Neuron (in vitro differentiated cells): ENCODE measurements at regions not wholly inside any gene's neighbourhood (a gene's known extent, or its start where the extent isn't known, plus 50 kb on each side); places are given as distances from the start of the nearest gene placed in this dataset.
A peak's percentile ranks its signal among the peaks of the same experiment; 100 is the strongest.

Experiments
- H2AFZ ChIP-seq: one replicate; pipeline ENCODE4 v1.6.1; 2013; ENCODE audit warnings: low read depth, mild to moderate bottlenecking, inconsistent platforms, low read length, moderate library complexity
- H3K27me3 ChIP-seq: one replicate; pipeline ENCODE4 v1.6.1; 2013; ENCODE audit warnings: low read length; ENCODE audit not compliant: insufficient read depth
- H3K36me3 ChIP-seq: one replicate; pipeline ENCODE4 v1.6.1; 2013; ENCODE audit warnings: low read length; ENCODE audit not compliant: insufficient read depth
- H3K4me1 ChIP-seq: one replicate; pipeline ENCODE4 v1.6.1; 2013; ENCODE audit warnings: low read length; ENCODE audit not compliant: insufficient read depth
- H3K4me3 ChIP-seq: 2 replicates; pipeline ENCODE4 v1.5.1; 2013; ENCODE audit warnings: mild to moderate bottlenecking, low read length, moderate library complexity
- H3K9me3 ChIP-seq: one replicate; pipeline ENCODE4 v1.6.1; 2013; ENCODE audit warnings: low read length

DNA sequence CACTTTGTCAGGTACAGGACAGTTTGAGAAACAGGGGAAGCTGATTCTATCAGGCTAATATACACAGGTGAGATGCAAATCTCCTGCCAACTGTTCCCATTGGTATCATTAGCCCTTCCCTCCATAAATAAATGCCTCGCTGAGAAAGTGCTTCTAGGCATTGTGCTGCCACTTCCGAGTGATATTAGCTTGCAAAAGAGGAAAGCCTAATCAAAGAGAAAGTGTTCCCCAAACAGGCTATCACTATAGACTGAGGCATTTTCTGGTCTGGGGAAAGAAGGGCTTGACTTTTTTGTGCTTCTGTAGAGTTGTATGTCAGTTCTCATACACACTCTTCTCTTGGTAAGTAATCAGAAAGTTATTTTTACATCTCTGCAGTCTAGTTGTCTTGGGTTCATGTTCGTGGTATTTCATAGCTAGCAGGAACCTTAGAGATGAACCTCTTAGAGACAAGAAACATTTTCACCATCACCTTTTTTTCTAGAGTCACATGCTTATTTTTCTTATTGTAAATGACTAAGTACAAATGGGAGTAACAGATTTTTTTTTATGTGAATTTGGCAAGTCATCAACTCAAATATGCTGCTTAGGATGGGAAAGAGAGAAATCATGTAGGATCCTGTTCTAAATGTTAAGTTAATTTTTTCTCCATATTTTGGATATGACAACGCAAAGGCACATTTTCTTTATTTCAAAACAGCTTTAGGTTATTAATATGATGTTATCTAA lies 1009.8 kb downstream of the ADGRL3 start:
- no peaks in the 10 kb centered on the region for H3K27me3 ChIP-seq
- H3K36me3 ChIP-seq, result no peaks in the 10 kb centered on the region
- H3K9me3 ChIP-seq, result no peaks in the 10 kb centered on the region
- no peak overlapping the region for H2AFZ ChIP-seq
- H3K4me1 ChIP-seq, result no peaks in the 10 kb centered on the region
- H3K4me3 ChIP-seq, result no peak overlapping the region

DNA sequence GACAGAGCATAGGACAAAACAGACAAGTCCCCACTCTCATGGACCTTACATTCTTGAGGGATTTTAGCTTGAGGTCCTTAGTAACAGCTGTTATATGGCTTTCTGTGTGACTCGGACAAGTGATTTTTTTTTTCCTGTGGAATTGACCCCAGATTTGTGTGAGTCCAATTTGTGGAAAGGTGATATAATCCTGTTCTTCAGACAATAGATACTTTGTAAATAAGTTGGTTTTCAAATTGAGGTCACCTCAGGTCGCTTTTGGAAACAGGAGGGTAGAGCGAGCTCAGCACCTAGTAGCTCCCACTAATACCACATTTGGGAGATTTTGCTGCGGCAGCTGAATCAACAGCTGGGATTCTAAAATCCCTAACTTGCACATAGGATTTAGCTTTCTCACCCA lies 1008.8 kb downstream of the ADGRL3 start:
- Histone ChIP-seq H2AFZ (no peak overlapping the region), H3K4me3 (no peak overlapping the region), H3K9me3 (no peaks in the 10 kb centered on the region), H3K4me1 (no peaks in the 10 kb centered on the region), H3K36me3 (no peaks in the 10 kb centered on the region), H3K27me3 (no peaks in the 10 kb centered on the region)

DNA sequence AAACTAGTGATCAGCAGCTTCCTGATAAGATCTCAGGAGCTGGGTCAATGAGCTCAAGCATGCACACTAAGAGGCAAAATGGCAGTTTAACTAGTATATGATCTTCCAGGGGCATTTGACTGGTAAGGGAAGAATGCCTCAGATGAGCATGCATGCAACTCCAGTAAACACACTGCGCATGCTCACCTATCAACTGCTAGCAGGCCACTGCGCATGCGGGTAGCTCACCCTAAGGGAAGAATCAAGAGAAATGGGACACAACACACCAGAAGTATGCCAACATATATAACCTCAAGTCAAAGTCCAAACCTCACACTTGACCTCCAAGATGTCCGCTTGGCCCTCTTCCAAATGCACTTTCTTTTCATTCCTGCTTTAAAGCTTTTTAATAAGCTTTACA lies 1004.0 kb downstream of the ADGRL3 start:
- H3K4me3 ChIP-seq, result no peak overlapping the region

DNA sequence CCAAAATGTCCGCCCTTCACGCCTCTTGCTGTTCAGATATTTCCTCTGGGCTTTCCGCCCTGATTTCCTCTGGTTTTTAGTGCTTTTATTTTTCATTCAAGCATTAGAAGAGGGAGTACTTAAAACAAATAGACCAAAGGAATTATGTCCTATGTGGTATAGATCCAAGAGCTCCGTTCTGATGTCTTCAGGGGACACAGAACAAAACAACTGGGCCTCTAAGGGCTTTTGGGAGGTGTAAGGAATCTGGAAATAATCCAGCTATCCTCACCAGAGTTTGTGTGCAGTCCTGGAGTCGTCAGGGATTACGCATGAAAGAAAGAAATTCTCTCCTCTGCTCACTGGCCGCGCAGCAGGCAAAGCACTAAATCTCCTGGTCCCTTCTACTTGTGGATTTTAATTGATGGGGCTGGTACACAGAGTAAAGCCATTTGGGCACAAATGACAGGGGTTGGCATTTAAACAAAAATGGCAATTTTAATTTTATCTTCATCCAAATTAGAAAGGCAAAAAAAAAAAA lies 999.2 kb downstream of the ADGRL3 start:
- Histone ChIP-seq H2AFZ (peak overlapping the region; percentile 36), H3K36me3 (no peaks in the 10 kb centered on the region), H3K4me1 (no peaks in the 10 kb centered on the region), H3K4me3 (no peak overlapping the region), H3K27me3 (no peaks in the 10 kb centered on the region), H3K9me3 (no peaks in the 10 kb centered on the region)

More for the DNA sequence above, 1004.0 kb downstream of the ADGRL3 start:
- H3K36me3 ChIP-seq, result no peaks in the 10 kb centered on the region
- no peaks in the 10 kb centered on the region for H3K4me1 ChIP-seq
- H3K9me3 ChIP-seq, result no peaks in the 10 kb centered on the region
- no peak overlapping the region for H2AFZ ChIP-seq
- H3K27me3 ChIP-seq, result no peaks in the 10 kb centered on the region

DNA sequence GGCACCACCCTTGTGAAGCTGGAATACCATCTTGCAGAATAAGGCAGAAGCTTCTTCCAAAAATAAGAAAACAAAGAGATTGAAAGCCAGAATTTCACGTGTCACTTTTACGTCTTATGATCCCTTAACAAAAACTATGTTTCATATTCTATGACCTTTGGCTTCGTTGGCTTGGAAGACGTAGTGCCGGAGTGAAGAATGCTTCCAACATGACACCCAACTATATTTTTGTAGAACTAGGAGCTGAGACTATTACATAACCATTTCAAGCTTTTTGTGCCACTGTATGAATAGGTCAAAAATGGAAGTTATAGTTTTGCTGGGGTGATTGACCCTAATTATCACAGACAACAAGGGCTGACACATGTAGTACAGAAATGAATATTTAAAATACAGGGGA lies 996.2 kb downstream of the ADGRL3 start:
- H3K9me3 ChIP-seq, result no peaks in the 10 kb centered on the region
- H2AFZ ChIP-seq, result no peak overlapping the region
- H3K4me3 ChIP-seq, result no peak overlapping the region

DNA sequence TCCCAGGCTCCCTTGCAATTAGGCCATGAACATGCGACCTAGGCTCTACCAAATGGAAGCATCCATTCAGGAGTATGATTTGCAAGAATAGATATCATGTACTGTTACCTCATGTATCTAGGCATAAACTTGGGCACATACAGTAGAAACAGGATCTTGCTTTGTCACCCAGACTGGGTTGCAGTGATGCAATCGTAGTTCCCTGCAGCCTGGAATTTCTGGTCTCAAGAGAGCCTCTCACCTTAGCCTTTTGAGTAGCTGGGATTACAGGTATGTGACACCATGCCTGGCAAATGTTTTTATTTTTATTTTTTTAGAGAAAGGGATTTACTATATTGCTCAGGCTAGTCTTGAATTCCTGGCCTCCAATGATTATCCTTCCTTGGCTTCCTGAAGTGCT lies 994.2 kb downstream of the ADGRL3 start:
- Histone ChIP-seq H3K9me3 (no peaks in the 10 kb centered on the region), H2AFZ (no peak overlapping the region), H3K4me3 (no peak overlapping the region)

More for the DNA sequence above, 996.2 kb downstream of the ADGRL3 start:
- no peaks in the 10 kb centered on the region for H3K27me3 ChIP-seq
- no peaks in the 10 kb centered on the region for H3K36me3 ChIP-seq
- no peaks in the 10 kb centered on the region for H3K4me1 ChIP-seq

DNA sequence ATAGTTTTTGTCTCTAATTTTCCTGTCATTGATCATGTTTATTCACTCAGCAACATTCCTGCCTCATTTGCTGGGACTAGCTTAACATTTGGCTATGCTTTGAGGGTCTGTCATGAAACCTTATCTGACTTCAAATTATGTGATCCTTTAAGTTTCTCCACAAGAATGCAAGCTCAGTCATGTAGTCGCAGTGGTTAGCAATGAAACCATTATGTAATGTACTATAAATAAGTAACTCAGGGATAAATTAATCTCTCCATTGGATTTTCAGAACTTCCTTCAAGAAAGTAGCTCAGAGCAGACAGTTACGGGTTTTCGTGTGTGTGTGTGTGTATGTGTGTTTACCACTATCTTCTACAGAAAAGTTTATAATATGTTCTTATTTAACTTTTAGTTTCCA lies 993.6 kb downstream of the ADGRL3 start:
- no peaks in the 10 kb centered on the region for H3K4me1 ChIP-seq
- H3K9me3 ChIP-seq, result no peaks in the 10 kb centered on the region
- H3K27me3 ChIP-seq, result no peaks in the 10 kb centered on the region
- no peak overlapping the region for H2AFZ ChIP-seq
- H3K36me3 ChIP-seq, result no peaks in the 10 kb centered on the region
- no peak overlapping the region for H3K4me3 ChIP-seq

More for the DNA sequence above, 994.2 kb downstream of the ADGRL3 start:
- H3K27me3 ChIP-seq, result no peaks in the 10 kb centered on the region
- no peaks in the 10 kb centered on the region for H3K36me3 ChIP-seq
- H3K4me1 ChIP-seq, result no peaks in the 10 kb centered on the region

DNA sequence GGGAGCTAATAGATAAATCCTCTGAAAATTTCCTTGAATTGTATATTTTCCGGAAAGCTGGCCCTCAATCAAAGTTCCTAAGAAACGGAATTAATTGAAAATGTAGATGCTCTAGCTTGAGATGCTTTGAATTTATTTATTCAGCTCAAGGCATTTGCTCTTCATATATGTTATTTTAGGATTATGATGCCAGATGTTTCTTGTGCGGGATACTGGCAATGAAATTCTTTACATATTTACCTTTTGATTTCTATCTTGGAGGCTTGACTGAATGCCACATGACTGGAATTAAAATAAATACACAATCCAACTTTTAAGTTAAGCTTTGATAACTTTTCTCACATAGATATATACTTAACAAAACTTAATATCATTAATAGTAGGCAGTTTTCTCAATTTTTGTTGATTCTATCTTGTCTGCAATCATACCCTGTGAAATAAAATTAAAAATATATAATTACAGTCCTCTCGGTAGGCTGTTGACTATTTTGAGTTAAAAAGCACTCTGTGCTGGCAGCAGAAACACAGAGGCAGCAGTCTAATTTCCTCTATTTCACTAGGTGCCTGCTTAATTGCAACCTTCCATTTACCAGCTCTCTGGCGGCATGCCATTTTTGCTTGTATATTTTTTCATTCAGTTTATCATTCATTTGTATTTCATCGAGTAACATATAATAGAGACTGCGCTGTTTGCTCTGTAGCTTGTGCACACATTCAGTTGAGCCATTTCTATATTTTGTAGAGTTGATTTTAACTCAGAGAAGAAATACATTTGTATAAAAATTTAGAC lies 991.5 kb downstream of the ADGRL3 start:
- no peak overlapping the region for H2AFZ ChIP-seq
- no peaks in the 10 kb centered on the region for H3K9me3 ChIP-seq
- no peak overlapping the region for H3K4me3 ChIP-seq
- no peaks in the 10 kb centered on the region for H3K36me3 ChIP-seq
- H3K4me1 ChIP-seq, result no peaks in the 10 kb centered on the region
- no peaks in the 10 kb centered on the region for H3K27me3 ChIP-seq

DNA sequence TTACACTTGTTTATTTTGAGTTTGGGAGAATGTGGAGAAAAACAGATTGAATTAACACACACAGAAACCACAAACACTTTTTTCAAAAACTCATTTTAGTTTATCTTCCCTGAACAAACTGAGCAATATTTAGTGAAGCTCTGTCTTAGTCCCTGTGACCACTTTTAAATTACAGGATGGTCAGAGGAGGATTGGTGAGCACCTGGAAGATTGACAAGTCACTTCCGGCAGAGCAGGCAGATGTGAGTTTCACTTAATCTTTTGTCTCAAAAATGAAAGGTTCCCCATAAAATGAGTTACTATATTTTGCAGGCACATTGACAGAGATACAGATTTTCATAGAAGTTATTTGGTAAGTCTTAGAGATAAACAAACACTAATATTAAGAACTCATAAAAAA lies 970.1 kb downstream of the ADGRL3 start:
- Histone ChIP-seq H2AFZ (no peak overlapping the region), H3K4me3 (no peak overlapping the region), H3K9me3 (no peaks in the 10 kb centered on the region), H3K4me1 (no peaks in the 10 kb centered on the region), H3K36me3 (no peaks in the 10 kb centered on the region), H3K27me3 (no peaks in the 10 kb centered on the region)

DNA sequence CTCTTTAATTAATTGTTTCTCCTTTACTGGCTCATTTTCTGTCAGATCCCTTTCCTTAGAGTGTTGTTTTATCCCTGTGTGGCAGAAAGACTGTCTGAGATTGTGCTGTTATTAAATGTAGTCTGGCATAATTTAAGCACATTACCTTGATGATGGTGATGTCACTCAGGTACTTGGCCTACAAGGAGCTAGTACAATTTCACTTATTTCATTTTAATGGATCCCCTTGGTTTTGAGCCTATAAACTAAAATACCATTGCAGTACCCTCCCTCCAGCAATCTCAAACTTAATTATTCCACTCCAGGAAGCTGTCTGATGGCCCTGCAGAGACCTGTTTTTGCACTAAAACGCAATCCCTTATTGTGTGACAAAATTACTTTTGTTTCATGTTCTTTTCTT lies 968.6 kb downstream of the ADGRL3 start:
- Histone ChIP-seq H2AFZ (no peak overlapping the region), H3K9me3 (no peaks in the 10 kb centered on the region), H3K4me3 (no peak overlapping the region), H3K27me3 (no peaks in the 10 kb centered on the region), H3K4me1 (no peaks in the 10 kb centered on the region), H3K36me3 (no peaks in the 10 kb centered on the region)

DNA sequence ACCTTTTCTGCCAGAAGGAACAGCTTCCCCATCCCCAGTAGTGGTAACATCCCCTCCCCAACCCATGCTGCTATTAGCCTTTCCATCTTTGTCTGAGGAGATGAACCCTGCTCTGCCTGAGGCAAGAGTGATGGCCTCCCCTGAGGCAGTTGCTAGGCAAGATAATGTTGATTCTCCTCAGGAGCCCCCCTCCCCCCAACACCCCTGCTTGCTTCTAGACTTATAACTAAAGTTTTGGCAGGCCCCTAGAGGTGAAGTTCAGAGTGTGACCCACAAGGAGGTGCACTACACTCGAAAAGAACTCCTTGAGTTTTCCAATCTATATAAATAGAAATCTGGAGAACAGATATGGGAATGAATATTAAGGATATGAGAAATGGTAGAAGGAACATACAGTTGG lies 962.5 kb downstream of the ADGRL3 start:
- Histone ChIP-seq H3K4me1 (peaks cover 3% of the 10 kb centered on the region), H3K27me3 (no peaks in the 10 kb centered on the region), H2AFZ (no peak overlapping the region), H3K4me3 (no peak overlapping the region), H3K36me3 (no peaks in the 10 kb centered on the region), H3K9me3 (no peaks in the 10 kb centered on the region)

DNA sequence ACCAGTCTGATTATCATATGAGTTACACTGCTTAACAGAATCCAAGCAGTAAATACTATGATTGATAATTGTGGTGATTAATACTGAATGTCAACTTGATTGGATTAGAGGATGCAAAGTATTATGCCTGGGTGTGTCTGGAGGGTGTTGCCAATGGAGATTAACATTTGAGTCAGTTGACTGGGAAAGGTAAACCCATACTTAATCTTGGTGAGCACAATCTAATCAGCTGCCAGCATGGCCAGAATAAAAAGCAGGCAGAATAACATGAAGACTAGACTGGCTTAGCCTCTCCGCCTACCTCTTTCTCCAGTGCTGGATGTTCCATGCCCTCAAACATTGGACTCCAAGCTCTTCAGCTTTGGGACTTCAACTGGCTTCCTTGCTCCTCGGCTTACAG lies 961.3 kb downstream of the ADGRL3 start:
- Histone ChIP-seq H3K9me3 (no peaks in the 10 kb centered on the region), H3K36me3 (no peaks in the 10 kb centered on the region), H3K27me3 (no peaks in the 10 kb centered on the region), H2AFZ (no peak overlapping the region), H3K4me3 (no peak overlapping the region), H3K4me1 (peaks cover 3% of the 10 kb centered on the region)

DNA sequence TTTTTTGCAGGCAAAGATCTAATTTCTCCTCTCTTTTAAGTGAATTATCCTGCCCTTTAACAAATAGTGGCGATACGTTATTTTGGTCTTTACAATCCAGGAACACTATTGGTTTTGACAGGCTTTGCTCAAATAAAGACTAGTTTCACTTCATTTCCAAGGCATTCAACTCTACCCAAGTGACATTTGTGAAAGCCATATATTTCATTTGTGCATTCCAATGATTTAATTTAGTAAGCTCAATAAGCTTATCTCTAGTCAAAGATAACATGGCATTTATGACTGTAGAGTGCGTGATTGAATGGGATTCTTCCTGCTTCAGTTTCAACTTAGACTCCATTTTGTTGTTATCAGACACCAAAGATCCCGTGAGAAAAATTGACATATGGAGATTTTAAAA lies 959.8 kb downstream of the ADGRL3 start:
- Histone ChIP-seq H2AFZ (no peak overlapping the region), H3K4me1 (peaks cover 3% of the 10 kb centered on the region), H3K27me3 (no peaks in the 10 kb centered on the region), H3K36me3 (no peaks in the 10 kb centered on the region), H3K4me3 (no peak overlapping the region), H3K9me3 (no peaks in the 10 kb centered on the region)
